Medulla oblongata (tissue), 1 donor: ENCODE measurements at regions not wholly inside any gene's neighbourhood (a gene's known extent, or its start where the extent isn't known, plus 50 kb on each side); places are given as distances from the start of the nearest gene placed in this dataset.
"Not testable (repeated sequence)": the region's sequence is repeated elsewhere in the genome, so short reads cannot be mapped to it uniquely, and the experiment has no call there.

ENCODE experiments used
- DNase-seq: peaks from one replicate; pipeline ENCODE4 v3.0.0-alpha.2; 2015; ENCODE audit errors: extremely low spot score

- no peak for DNase-seq
These were observed 94.3 kb upstream of the FRMD4A start for GRCh38 chr10:14425034-14425433.

- no peak for DNase-seq
These were observed 92.5 kb upstream of the FRMD4A start for GRCh38 chr10:14423111-14423744.

- no peak for DNase-seq
These were observed 91.7 kb upstream of the FRMD4A start for GRCh38 chr10:14422431-14422830.

- DNase-seq: no peak
These were observed 91.2 kb upstream of the FRMD4A start for GRCh38 chr10:14421941-14422340.

DNA sequence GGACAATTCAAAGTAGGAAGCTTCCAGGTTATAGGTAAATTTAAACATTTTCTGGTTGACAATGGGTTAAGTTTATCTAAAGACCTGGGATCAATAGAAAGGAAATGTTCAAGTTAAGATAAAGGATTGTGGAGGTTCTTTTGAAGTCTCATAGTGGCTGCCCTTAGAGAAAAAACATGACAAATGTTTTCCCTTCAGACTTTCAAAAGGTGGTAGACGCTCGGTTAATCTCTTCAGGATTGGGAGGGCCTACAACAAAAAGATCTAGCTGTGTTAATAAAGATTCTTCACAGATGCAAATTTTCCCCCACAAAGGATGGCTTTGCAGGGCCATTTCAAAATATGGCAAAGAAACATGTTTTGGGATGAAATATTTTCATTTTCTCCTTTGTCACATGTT lies 86.6 kb upstream of the FRMD4A start:
- DNase-seq: not testable (repeated sequence)

DNA sequence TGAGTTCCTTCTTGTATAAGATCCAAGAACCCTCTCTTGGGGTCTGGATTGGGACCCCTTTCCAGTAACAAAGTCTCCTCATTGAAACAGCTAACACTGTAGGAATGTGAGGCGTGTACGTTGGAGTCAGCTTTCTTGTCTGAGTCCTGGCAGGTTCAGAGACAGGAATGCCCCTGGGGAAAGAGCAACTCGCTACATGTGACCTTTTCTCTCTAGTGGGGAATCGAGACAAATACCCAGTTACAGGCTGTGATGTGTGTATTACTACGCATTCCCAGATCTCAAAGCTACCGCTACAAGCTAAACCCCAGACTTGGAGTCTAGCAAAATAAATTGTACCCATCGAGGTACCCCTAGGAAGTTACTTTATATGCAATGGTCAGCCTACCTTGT lies 85.6 kb upstream of the FRMD4A start:
- no peak for DNase-seq

- no peak for DNase-seq
These were observed 85.1 kb upstream of the FRMD4A start for GRCh38 chr10:14415676-14416307.

DNA sequence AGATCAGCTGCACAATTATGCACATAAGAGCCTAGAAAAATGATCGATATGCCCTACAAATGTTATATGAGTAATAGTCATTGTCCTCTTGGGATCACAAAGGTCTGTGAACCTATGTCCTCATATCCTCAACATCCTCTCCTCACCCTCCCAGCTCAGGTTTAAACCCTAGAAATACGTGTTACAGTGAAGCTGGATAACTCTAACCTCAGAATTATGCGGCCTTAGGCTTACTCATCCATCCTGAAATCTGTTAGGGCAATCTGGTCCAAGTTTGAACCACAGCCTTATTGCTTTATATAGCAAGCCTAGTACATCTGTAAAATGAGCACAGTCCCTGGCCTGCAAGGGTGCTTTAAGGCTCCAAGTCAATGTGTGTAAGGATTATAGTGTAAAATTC lies 84.2 kb upstream of the FRMD4A start:
- no peak for DNase-seq

DNA sequence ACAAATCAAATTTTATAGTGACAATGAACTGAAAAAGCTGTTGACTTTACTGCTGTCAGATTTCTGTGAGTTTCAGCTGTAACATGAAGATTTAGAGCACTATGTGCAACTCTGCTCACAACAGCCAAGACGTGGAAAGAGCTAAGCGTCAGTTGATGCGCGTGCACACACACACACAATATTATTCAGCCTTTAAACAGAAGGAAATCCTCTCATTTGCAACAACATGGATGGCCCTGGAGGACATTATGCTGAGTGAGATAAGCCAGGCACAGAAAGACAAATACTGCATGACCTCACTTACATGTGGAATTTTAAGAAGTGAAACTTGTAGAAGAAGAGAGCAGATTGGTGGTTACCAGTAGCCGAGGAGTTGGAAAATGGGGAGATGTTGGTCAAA lies 82.8 kb upstream of the FRMD4A start:
- no peak for DNase-seq

DNA sequence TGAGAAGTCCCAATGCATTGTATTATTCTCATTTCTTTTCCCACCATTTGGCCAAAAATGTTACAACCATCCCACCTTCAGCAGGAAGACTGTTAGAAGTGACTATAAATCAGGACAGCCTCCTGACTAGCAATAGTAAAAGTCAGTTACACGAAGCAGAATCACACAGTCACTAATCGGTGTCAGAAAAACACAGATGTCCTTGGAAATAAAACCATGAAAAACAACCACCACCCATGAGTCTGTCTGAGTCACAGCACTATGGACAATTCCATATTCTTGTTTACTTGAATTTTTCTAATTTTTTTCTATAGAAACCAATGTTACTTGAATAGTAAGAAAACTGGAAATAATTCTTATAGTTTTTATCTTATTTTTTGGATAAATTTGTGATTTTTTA lies 81.9 kb upstream of the FRMD4A start:
- DNase-seq: no peak

GRCh38 chr10:14409856-14410458 lies 79.2 kb upstream of the FRMD4A start:
- DNase-seq: no peak

- no peak for DNase-seq
These were observed 78.5 kb upstream of the FRMD4A start for GRCh38 chr10:14409247-14409646.

DNA sequence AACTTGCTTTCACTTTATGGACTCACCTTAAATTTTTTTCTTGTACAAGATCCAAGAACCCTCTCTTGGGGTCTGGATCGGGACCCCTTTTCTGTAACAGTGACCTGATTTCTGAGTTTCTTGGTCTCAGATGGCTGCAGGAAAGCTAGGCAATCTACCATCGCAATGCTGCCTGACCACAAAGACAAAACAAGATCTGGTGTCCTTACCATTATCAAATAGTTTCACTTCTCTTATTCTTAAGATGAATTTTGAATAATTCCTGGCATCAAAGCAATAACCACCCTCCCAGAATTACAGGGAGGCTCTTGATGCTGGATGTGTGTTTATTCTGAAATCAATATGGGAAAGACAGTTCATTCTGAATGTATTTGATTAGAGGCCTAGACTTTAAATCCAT lies 77.4 kb upstream of the FRMD4A start:
- no peak for DNase-seq

- DNase-seq: no peak
These were observed 76.8 kb upstream of the FRMD4A start for GRCh38 chr10:14407567-14407966.

GRCh38 chr10:14405076-14406065 lies 74.6 kb upstream of the FRMD4A start:
- DNase-seq: peak; percentile 27

DNA sequence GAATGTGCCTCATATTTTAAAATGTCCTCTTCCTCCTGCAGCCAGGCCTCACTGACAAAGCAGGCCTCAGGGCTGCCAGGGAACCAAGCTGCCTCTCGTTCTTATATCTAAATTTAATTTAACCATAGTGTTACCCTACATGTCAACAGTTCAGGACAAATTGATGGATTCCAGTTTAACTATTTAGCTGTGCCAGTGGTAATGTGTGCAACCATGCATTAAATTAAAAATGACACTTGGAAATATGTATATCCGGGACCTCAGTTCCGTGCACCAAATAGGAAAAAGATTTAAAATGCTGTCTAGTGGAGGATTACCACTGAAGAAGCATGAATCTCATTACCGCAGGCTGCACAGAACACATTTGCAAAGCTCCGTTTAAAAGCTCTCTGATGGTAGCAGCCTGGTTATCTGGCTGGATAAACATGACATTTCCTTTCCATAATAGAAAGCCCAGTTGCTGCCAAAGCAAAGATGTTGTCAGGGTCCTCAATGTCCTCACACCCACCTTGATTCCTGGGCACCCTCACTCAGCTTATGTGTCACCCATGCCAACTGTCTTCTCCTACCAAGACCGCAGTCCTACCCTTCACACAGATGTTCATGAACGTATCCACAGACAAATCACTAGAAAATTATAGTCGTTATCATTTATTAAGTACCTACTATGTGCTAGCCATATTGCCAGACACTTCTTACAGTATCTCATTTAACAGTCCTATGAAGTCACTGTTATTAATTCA lies 73.3 kb upstream of the FRMD4A start:
- DNase-seq: no peak

- no peak for DNase-seq
These were observed 72.6 kb upstream of the FRMD4A start for GRCh38 chr10:14403359-14403758.

DNA sequence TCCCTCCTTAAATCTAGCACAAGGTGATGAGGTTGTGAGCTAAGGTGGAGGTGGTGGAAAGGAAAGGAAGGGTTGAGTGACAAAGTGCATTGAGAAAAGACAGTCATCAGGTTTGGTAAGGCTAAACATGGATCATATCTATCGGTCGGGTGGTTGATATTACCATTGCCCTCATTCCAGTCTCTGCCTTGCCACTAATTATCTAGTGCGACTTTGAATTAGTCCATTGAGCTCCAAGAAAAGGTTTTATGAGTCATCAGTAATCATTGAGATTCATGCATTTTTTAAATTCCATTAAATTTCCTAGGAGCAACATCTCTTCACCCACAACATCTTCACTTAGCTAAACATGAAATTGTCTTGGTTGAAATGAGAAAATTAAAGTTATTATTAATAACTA lies 68.9 kb upstream of the FRMD4A start:
- DNase-seq: no peak

DNA sequence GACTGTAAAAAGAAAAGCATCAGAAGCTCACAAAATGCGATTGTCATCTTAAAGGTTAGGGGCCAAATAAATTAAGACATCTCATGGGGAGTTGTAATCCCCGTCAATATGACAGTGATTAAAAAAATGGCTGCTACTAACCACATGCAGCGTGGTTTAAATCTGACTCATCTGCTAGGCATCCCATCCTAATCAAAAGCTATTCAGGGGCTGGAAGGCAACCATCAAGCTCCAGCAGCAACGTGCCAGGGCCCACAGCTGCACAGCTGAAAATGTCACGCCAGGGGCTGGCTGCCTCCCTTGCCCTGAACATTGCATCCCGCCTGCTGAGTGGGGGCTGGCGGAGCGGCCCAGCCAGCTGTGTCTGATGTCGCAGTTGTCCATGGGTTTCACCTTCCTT lies 66.3 kb upstream of the FRMD4A start:
- DNase-seq: peak; percentile 66

DNA sequence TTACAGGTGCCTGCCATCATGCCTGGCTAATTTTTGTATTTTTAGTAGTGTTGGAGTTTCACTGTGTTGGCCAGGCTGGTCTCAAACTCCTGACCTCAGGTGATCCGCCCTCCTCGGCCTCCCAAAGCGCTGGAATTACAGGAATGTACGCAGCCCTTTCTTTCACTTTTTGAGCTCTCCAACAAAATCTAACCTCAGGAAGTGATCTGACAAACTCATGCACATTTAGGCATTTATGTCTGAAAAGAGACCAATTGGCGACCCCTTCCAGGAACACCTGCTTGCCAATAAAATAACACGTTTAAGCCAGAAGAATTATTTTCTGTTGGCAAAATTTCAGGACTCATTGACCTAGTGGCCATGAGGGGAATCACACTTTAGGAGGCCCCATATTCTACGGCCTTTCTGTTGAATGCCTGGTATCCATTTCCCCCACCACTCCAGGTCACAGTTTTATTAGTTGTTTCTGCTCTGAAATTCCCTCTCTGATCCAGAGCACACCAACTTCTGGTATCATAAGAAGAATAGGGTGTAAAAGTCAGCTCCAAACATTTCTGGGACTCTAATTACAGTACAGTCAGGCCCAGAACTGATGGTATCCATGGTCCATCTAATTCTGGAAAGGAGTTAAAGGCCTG lies 65.8 kb upstream of the FRMD4A start:
- DNase-seq: no peak

- DNase-seq: no peak
These were observed 63.5 kb upstream of the FRMD4A start for GRCh38 chr10:14394179-14394578.
